ENCODE measurements at regions not wholly inside any gene's neighbourhood (a gene's known extent, or its start where the extent isn't known, plus 50 kb on each side); places are given as distances from the start of the nearest gene placed in this dataset.
A peak's percentile ranks its signal among the peaks of the same experiment; 100 is the strongest.

DNA sequence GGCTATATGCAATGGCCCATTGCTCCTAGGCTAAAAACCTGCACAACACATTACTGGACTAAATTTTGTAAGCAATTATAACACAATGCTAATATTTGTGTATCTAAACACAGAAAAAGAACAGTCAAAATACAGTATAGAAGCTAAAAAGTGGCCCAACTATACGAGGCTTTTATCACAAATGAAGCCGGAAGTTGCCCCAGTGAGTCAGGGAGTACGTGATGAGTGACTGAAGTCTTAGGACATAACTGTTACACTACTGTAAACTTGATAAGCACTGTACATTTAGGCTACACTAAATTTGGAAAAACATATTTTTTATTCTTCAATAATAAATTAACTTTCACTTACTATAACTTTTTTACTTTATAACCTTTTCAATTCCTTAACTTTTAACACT, 105.2 kb upstream of the PRR16 start:
- DNase-seq: no peak

DNA sequence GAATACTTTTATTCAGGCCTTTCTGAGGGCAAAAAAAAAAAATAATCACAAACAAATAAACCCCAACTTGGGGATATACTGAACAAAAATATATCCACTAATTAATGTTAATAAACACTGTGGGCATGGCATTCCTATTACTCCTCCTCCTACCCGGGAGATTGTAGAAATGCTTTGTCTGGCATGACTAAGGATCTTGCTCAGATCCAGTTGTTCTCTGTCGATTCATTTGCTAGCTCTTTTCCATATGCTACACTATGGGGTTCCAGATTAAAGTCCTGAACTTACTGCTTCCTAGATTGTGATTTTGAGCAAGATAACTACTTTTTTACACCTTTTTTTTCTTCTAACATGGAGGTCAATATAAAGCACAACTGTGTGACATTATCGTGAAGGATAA, 102.2 kb upstream of the PRR16 start:
- DNase-seq: no peak

DNA sequence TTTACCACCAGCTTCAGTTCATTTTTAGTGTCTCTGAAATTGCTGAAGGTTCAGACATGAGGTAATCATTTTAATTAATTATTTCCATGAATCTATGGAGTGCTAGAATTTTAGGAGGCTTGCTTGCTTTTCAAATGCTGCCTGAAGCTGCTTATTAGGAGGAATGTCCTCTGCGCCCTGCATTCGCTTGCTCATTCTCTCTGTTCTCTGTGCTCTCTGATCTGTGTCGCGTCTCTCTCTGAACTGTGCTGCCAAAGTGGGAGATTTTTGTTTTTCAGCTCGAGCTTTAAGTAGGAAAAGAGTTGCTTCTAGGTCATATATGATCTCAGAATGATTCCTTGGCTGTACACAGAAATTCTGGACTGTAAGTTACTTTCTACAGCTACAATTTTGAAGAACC, 101.7 kb upstream of the PRR16 start:
- no peak for DNase-seq

DNA sequence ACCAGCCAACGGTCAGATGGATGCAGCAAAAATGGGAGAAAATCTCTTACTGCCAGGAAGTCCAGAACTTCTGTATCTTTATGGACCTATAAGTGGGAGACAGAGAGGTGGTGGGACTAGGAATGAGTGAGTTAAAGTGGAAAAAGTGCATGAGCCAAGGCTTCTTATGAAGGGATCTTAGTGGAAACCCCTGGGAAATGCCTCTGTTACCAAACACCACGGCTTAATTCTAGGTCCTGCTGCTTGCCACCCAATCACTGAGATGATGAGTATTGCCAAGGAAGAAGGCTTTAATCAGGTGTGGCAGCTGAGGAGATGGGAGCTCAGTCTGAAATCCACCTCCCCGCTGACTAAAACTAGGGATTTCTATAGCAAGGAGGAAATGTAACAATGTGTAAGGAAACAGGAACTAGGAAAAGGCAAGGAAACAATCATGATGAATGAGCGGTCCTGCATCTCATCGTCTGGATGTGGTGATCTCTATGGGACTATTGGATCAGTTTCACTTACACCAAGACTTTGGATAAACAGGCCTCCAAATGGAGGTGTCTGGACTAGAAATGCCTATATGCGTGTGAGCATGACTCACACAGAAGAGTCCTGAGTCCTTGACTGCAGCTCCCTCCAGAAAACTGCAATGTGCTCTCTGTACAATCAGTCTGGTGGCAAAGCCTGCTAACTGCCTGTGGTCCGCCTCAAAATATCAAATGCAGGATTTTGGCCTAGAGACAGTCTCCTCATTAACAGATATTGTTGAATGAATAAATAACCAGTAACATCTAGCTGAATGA, 98.2 kb upstream of the PRR16 start:
- peak; percentile 28 for DNase-seq

DNA sequence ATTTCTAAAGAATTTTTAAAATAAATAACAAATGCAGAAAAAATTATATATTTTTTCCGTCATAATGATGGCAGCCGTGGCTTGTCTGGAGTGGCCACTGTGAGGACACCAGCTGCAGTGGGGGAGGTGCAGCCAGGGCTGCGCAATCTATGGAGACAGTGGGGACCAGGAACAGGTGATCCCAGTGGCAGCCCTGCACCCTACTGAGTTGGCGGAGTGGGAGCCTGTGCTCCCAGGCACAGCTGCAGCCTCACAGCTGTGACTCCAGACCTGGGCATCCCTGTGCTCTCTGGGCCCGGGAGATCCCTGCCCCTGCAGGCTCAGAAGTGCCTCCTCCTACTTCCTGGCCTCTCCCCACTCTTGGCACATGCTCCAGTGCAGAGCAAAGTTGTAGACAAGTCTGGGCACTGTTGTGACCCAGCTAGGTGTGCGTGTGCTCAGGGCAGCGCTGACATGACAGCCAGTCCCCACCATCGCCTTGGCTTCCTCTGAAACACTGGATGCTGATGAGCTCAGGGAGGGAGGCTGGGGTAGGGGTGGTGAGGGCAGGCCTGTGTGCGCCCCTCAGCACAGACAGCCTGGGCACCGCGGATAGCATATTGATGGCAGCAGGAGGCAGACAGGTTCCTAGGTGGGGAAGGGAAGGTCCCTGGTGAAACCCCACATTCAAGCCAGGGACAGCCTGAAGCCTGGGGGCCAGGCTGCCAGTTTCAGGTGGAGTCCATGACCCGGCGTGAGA, 96.0 kb upstream of the PRR16 start:
- DNase-seq: no peak

DNA sequence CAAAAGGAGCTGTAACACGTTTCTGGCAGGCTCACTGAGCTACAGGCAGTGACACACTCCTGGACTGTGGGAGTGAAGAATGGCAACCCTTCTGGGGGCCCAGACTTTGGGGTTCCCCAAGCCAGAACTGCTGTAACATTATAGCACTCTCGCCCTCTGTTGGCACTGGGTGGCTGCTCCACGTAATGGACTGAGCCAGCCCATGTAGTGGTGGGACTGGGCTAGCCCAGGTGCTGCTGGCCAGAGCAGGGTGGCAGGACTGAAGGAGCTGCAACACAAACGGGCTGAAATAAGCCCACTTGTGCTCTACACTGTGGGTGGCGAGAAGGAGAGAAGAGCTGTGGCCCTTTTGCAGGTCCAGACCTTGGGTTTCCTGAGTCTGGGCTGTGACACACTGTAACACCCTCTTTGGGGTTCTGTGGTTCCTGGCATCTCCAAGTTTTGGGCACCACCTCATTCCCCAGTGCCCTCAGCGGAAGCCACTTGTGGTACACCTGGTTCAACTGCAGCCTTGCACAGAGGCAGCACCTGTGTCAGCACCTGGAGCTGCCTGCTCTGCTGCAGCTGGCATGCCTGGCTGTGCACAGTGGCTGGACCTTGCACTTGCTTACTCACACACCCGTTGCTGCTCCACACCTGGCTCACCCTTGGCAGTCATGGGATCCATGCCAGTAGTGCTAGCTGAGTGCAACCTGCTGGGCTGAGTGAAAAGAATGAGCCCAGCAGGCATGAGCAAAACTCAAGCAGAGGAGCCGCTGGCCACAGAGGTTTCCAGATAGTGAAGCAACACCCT, 95.0 kb upstream of the PRR16 start:
- DNase-seq: no peak

DNA sequence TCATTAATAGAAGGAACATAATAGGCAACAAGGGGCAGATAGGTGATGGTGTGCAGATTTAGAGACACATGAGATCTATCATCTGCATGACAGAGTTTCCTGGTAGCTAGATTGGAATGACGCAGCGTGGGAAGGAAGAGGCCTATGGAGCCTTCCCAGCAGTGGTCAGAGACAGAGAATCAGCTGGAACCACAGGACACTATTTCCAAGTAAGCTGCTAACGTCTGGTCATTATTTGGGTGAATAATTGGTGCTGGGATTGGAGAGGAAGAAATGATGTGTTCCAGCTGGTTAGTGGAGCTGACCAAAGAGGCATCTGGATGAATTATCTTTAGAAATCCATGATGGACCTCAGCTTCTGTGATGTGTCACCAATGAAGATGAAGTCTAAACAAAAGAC, 91.2 kb upstream of the PRR16 start:
- no peak for DNase-seq

DNA sequence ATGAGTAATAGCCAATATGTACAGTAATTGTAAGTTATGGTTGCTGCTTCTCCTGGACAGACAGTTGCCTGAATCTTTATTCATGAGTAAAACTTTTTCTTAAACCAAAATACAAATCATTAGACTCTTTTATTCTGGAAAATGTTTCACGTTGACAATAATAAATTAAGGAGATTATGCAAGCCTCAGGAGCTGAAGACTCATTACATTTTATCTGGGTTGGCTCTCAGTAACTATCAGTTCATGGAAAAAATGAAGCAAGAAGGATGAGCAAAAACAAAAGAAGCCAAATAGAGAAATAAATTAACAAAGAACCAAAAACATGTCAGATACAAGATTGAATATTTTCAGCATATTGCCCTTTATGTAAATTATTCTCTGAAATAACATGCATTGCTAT, 88.9 kb upstream of the PRR16 start:
- DNase-seq: no peak

DNA sequence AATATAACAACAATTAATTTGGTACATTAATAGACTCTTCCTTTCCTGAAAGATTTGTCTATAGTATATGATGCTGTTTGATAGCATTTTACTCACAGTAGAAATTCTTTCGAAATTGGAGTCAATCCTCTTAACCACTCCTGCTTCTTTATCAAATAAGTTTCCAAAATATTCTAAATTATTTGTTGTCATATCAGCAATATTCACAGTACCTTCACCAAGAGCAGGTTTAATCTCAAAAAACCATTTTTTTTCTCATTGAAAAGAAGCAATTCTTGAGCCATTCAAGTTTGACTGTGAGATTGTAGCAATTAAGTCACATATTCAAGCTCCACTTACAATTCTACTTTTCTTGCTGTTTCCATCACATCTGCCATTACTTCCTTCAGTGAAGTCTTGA, 83.5 kb upstream of the PRR16 start:
- DNase-seq: no peak

DNA sequence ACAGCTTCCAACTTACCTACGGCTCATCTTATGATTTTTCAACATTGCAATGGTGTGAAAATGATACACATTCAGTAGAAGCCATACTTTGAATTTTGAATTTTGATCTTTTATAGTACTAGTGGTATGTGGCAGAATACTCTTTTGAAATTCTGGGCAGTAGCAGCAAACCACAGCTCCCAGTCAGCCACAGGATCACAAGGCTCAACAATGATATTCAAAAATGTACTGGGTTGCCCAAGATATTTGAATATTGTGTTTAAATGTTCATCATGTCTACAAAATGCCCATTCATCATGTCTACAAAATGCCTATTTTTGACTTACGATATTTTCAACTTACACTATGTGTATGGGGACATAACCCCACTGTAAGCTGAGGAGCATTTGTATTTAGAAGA, 81.3 kb upstream of the PRR16 start:
- no peak for DNase-seq

DNA sequence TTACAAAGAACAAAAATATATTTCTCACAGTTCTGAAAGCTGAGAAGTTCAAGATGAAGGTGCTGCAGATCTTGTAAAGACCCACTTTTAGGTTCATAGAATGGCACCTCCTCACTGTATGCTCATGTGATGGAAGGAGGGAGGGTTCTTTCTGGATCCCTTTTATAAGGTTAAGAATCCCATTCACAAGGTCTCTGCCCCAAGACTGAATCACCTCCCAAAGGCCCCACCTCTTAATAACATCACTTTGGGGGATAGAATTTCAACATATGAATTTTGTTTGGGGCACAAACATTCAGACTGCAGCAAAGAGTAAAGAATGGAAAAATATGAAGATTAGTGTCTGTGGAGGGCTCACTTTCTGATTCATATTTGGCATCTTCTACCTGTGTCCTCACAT, 77.1 kb upstream of the PRR16 start:
- no peak for DNase-seq

DNA sequence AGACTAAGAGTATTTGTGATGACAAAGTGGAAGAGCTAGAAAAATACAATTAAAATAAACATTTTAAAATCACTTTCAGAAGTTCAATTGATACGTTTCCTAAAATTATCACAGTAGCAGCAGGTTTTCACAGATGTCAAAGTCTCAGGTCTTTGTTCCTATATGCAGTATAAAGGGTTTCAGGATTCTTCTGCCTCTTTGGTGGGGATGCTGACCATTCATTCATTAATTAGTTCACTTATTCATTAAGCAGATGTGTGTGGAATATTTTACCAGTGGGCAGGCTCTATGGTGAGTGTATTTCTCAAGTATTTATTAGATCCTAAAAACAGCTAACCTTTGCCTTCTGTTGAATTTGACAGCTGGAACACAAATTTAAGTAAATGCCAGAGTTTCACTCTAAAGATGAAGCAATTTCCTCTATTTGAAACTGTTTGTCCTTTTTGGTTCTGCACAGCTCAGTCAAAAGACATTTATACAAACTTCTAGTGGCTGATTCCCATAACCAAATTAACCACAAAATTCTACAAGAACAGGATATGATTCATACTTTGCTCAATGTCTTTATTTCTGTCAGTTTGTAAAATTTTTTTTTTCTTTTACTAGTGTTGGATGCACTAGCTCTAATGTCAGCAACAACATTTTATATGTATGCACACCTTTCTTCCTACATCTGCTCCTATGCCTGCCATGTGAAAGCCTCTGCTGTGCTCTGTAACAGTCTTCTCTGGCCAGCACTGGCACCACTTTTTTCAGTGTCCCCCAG, 75.9 kb upstream of the PRR16 start:
- peak; percentile 93 for DNase-seq

DNA sequence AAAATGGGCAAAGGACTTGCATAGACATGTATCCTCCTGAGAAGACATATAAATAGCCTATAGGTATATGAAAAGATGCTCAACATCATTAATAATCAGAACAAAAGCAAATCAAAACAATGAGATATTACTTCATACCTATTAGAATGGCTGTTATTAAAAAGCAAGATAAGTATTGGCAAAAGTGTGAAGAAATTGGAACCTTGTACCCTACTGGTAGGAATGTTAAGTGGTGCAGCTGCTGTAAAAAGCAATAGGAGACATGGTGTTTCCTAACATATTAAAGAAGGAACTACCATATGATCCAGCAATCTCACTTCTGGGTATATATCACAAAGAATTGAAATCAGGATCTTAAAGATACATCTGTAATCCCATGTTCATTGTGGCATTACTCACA, 69.8 kb upstream of the PRR16 start:
- DNase-seq: no peak

DNA sequence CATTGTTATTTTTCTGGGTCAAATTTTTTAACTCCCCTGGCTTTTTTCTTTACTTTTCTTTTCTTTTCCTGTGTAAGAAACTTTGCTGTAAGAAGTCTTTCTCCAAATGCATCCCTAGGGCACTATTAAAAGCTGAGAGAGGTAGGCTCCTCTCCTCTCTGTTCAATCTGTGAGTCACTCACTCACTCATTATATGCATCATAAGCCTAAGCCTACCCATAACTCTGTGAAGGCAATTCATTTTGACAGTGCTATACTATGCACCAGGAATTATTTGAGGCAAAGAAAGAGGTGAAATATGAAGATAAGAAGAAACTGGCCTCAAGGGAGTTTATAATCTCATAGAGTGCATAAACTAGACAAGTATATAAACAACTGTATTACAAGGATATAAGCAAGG, 67.9 kb upstream of the PRR16 start:
- peak; percentile 40 for DNase-seq

DNA sequence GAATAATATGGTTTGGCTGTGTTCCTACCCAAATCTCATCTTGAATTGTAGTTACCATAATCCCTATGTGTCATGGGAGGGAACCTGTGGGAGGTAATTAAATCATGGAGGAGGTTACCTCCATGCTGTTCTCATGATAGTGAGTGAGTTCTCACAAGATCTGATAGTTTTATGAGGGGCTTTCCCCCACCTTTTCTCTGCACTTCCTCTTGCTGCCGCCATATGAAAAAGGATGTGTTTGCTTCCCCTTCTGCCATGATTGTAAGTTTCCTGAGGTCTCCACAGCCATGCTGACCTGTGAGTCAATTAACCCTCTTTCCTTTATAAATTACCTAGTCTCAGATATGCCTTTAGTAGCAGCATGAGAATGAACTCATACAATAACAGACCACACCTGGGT, 63.7 kb upstream of the PRR16 start:
- no peak for DNase-seq

DNA sequence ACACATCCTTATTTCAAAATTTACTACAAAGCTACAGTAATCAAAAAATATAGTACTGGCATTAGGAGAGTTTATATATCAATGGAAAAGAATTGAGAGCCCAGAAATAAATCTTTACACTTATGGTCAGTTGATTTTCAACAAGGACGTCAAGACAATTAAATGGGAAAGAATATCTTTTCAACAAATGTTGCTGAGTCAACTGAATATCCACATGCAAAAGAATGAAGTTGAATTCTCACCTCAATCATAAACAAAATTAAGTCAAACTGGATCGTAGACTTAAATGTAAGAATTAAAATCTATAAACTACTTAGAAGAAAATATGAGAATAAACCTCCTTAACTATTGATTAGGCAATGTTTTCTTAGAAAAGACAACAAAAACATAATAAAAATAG, 61.5 kb upstream of the PRR16 start:
- no peak for DNase-seq

DNA sequence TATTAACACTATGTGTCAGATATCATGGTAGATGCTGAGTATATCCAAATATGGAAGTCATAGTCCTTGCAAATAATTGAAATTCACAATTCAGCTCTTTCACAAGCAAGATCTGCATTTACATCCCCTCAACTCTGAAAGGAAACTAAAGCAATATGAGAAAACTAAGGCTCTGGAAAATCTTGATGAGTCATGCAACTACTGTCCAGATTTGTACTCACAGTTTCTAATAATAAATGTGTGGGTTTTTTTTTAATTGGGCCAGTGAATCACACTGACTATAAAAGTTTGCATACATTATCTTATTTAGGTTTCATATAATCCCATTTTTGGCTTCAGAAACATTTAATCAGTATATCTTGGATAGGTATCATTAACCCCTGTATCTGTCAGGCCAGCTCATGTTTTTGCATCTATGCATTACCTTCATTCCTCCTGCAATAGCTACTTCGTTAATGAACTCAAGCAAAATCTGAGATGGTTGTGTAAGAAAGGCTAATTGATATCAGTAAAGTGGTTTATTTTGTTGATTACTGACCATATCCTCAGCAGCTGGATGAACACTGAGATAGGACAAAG, 58.7 kb upstream of the PRR16 start:
- peak; percentile 93 for DNase-seq

DNA sequence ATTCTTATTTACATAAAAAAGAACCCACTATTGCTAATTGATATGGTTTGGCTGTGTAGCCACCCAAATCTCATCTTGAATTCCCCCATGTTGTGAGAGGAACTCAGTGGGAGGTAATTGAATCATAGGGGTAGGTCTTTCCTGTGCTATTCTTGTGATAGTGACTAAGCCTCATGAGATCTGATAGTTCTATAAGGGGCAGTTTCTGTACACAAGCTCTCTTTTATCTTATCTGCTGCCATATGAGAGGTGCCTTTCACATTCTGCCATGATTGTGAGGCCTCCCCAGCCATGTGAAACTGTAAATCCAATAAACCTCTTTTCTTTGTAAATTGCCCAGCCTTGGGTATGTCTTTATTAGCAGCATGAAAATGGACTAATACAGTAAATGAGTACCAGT, 58.2 kb upstream of the PRR16 start:
- peak; percentile 77 for DNase-seq

DNA sequence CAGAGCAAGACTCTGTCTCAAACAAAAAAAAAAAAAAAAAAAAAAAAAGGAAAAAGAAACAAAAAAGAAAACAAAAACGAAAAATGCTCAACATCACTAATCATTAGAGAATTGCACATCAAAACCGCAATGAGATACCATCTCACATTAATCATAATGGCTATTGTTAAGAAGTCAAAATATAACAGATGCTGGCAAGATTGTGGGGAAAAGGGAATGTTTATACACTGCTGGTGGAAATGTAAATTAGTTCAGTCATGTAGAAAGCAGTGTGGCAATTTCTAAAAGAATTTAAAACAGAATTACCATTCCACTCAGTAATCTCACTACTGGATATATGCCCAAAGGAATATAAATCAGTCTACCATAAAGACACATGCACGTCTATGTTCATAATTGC, 50.4 kb upstream of the PRR16 start:
- DNase-seq: peak; percentile 67

Measured in fibroblast of skin of scalp (primary cell).